22Rv1 (cell line): ENCODE measurements at regions not wholly inside any gene's neighbourhood (a gene's known extent, or its start where the extent isn't known, plus 50 kb on each side); places are given as distances from the start of the nearest gene placed in this dataset.

Source experiments
- H3K27ac ChIP-seq: fragments of 450-650 bp; 2 replicates; pipeline ENCODE4 v1.5.1; 2017
- CTCF ChIP-seq: fragments of 450-650 bp; IDR thresholded peaks from 2 replicates; pipeline ENCODE4 v1.5.1; 2017; ENCODE audit warnings: mild to moderate bottlenecking
- ZFX ChIP-seq: fragments of 450-650 bp; IDR thresholded peaks from 2 replicates; pipeline ENCODE4 v1.6.1; 2017; ENCODE audit warnings: antibody characterized with exemption, borderline replicate concordance

GRCh38 chr16:6929868-6930267, 402.8 kb upstream of the RBFOX1 start:
- H3K27ac ChIP-seq, result no peak overlapping the region
- TF ChIP-seq ZFX (no peak), CTCF (no peak)

GRCh38 chr16:6926762-6927161, 405.9 kb upstream of the RBFOX1 start:
- TF ChIP-seq ZFX (no peak), CTCF (no peak)
- H3K27ac ChIP-seq, result no peak overlapping the region

DNA sequence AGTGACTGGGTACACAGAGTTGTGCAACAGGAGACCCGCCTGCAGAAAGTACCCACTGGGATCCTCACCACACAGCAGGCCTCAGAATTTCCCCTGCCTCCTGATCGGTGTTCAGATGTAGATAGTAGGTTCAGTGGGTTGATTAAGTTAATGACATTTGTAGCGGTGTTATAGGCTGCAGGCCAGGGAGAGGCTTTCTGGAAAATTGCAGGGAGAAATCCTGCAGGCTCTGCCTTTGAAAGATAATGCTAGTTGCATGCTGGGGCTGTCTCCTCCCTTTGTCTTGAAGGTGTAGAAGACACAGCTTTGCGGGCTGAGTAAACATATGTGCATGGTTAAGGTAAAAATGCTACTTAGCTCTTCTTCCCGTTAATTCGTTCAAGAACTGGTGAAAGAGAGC, 406.3 kb upstream of the RBFOX1 start:
- H3K27ac ChIP-seq, result no peak overlapping the region
- TF ChIP-seq ZFX, result no peak
- TF ChIP-seq CTCF, result no peak

GRCh38 chr16:6918646-6919045, 414.0 kb upstream of the RBFOX1 start:
- no peak overlapping the region for H3K27ac ChIP-seq
- no peak for TF ChIP-seq CTCF
- no peak for TF ChIP-seq ZFX

DNA sequence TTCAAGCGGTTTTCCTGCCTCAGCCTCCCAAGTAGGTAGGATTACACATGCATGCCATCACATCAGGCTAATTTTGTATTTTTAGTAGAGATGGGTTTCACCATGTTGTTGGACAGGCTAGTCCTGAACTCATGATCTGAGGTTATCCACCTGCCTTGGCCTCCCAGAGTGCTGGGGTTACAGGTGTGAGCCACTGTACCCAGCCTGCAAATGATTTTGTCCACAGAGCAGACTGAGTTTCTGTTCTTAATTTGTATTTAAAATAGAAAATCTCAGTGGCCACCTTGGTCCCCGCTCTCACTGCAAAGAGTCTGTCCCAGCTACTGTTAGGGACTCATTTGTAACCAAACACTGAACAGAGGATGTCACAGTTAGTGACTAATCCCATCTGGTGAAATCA, 415.7 kb upstream of the RBFOX1 start:
- no peak for TF ChIP-seq CTCF
- TF ChIP-seq ZFX, result no peak

GRCh38 chr16:6913566-6913965, 419.1 kb upstream of the RBFOX1 start:
- TF ChIP-seq CTCF, result no peak
- TF ChIP-seq ZFX, result no peak
- no peak overlapping the region for H3K27ac ChIP-seq

More for the DNA sequence above, 415.7 kb upstream of the RBFOX1 start:
- H3K27ac ChIP-seq, result no peak overlapping the region

DNA sequence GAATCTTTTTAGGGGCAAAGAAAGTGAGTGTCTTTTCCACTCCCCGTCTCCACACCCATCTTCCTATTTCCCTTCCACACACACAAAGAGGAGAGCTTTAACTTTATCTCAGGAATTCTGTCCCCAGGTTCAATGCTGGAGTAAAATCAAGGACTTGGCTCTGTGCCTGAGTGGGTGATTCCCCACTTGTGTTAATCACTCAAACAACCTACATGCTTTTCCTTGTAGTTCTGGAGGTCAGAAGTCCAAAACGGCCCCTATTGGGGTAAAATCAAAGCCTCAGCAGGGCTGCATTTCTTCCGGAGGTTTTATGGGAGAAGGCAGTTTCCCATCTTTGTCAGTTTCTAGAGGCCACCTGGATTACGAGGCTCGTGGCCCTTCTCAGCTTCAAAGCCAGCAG, 422.3 kb upstream of the RBFOX1 start:
- no peak for TF ChIP-seq CTCF
- no peak for TF ChIP-seq ZFX
- H3K27ac ChIP-seq, result no peak overlapping the region
